SW480 (cell line): ENCODE measurements at regions not wholly inside any gene's neighbourhood (a gene's known extent, or its start where the extent isn't known, plus 50 kb on each side); places are given as distances from the start of the nearest gene placed in this dataset.
"Not testable (repeated sequence)": the region's sequence is repeated elsewhere in the genome, so short reads cannot be mapped to it uniquely, and the experiment has no call there.

ENCODE experiments used
- DNase-seq: peaks from one replicate; pipeline ENCODE4 v3.0.0-alpha.2; 2016; ENCODE audit warnings: low spot score

DNA sequence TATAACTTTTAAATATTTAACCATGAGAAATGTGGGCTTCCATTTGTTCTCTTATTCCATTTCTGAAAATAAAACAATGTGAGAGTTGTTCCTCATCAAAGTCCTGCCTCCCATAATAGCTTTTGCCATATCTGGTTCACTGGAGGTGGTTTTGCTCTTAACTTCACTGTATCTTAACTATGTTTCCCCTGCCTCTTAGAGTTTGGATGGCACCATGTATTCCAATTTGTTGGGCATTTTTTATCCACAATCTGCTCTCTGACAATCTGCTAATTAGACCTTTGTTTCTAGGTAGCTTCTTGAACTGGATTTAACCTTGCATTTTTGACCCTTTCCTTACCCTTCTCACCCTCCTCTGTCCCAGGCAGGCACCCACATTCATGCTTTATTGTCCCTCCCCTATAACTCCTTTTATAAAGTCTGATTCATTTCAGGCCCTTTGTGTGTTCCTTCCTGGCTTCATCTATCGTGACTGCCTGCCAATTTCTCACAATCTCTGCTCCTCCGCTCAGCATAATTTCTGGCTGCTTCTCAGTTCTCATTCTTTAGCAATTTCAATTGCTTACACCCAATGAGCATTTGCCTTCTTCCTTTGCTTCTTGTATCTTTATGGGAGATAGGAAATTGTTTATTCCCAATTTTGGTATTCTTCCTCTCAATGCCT lies 144.2 kb upstream of the ARHGEF26 start:
- DNase-seq = no peak

DNA sequence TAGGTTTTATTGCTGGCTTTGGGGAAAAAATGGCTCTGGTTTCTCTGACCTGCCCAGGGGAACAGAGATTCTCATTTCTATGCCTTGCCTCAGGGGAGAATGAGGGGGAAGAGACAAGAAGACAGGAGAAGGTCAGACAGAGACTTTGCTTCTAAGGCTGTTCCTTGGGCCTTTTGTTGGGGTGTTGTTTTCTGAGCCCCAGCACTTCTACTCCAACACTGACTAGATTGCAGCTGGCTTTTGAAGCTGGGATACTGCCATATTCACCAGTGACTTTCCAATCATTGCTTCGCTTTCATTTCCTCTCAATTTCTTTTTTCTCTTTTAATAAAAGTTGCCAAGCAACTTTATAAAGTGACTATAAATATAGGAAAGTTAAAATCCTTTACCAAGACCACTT lies 143.2 kb upstream of the ARHGEF26 start:
- DNase-seq = no peak

DNA sequence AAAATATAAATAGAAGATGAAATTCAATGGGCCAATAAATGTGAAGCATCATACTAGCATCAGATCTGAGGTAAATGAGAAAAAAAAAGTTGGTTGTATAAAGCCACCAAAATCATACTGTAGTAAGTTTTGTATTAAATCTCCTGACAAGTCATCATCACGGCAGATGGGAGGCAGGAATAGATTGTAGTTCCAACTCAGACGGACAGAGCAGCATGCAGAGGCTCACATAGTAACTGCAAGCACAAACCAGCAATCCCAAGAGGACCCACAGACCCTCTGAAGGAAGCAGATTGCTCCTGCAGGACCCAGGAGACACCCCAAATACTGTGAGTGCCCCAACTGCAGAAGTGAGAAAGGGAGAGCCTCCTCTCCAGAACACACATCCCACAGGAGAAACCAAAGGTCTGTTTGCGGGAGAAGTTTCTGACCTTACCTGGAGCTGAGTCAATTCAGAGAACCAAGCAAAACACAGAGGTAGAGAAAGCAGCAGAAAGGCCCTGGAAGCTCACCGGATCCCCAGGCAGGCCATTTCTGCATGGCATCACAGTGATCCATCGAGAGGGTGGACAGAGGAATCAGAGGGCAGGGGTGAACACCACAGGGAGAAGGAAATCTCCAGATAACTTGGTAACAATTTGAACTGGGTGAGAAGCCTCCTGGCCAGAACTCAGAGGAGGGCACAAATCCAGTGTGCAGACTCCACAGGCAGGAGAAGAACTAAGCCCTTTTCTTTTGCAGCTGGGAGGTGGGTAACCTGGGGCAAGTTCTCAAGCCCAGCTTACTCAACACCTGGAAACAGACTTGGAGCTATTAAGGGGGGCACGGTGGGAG lies 141.6 kb upstream of the ARHGEF26 start:
- DNase-seq = no peak

DNA sequence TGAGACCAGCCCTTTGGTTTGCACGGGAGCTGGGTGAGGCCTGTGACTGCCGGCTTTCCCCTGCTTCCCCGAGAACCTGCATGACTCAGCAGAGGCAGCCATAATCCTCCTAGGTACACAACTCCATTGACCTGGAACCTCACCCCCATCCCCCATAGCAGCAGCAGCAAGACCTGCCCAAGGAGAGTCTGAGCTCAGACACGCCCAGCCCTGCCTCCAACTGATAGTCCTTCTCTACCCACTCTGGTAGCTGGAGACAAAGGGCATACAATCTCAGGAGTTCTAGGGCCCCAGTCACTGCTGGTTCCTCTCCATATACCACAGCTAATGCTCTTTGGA lies 141.0 kb upstream of the ARHGEF26 start:
- DNase-seq = peak; percentile 21

DNA sequence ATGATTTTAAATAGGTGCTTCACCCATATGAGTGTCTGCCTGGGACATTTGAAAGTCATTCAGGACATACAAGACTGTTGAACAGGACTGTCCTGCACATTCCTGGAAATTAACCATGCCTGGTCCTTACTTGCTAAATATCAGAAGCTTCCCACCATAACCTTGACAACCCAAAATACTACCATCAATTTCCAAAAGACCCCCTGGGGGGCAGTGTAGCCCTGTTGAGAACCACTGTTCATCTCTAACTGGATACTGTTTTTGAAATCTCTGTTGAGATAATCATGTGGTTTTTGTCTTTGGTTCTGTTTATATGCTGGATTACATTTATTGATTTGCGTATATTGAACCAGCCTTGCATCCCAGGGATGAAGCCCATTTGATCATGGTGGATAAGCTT lies 123.8 kb upstream of the ARHGEF26 start:
- not testable (repeated sequence) for DNase-seq

DNA sequence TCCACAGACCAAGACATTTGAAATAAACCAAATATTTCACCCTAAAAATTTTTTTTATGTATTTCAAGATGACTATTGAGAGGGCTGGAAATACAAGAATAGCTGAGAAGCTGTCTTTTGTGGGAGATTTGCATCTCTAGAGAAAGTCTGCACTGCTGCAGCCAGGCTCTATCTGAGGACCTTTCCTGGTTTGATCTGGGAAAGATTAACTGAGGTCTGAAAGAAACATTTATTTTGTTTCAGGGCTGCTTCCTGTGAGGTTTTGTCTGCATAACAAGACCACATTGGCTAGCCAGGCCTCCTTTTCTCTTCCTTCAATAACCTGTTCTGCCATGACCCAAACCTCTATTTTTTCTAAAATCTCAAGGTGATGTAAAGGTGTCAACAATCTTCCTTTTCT lies 117.5 kb upstream of the ARHGEF26 start:
- DNase-seq = no peak

DNA sequence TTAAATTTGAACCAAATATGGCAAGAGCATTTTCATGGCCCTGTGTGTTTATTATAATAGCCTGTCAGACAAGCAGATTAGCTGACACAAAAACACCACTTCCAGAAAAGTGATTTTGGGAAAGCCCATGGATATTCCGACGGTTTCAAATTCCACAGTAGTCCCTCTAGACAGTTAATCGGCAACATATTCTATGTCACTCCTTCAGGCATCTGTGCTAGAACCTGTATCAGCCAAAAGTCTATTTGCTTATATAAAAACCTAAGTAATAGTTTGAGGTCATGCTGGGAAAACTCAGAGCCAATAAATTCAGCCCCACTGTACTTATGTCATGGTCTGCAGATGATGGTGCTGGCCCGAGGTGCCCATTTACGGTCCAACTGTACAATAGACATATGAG lies 110.2 kb upstream of the ARHGEF26 start:
- DNase-seq = no peak

DNA sequence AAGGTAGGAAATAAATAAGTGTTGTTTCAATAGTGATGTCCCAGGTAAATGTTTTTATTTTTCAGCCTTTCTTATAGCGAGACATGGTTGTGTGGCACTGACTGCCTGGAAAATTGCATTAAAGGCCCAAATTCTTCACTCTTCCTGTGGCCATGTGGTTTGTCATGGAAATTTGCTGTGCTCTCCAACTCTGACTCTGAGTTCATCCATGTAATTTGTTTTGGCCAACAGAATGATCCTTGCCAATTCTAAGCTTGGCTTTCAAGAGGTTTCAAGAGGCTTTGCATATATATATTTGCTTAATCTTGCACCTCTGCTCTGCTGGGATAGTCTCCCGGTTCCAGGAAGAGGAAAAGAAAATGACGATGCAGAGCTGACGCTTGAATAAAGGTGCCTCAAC lies 107.5 kb upstream of the ARHGEF26 start:
- DNase-seq = no peak

DNA sequence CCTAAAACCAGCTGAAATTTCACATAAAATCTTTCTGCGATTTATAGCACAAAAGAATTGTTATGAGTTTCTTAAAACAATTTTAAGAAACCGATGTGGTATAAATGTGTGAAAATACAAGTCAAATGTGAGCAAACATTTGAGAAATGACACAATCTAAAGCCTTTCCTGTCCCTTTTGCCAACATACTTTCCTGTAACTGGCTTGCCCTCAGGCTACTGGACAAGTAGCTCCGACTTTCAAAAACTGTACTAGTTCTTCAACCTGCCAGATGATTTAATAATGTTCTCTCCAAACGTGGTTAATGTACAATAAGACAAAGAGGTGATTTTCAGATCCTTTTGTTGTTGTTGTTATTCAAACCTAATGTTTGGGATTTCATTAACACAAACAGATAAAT lies 105.9 kb upstream of the ARHGEF26 start:
- DNase-seq = no peak

DNA sequence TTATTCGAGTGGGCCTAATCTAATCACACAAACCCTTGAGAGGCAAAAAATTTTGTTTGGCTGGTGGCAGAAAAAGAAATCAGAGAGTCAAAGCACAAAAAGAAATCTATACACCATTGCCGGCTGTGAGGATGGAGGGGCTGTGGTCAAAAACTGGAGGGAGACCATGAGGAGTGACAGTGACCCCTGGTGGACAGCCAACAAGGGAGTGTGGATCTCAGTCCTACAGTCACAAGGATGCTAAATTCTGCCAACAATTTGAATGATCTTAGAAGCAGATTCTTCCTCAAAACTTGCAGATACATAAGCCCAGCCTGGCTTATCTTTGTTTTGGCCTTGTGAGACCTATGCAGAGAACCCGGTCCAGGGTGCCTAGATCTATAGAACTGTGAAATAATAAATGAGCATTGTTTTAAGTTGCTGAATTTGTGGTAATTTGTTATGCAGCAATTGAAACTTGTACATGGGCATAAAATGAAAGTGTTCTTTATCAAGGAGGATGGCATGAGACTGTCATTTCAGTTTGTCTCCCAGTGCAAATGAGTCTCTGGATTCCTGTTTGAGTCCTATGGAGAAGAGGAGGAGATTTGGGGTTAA lies 103.0 kb upstream of the ARHGEF26 start:
- peak; percentile 4 for DNase-seq

DNA sequence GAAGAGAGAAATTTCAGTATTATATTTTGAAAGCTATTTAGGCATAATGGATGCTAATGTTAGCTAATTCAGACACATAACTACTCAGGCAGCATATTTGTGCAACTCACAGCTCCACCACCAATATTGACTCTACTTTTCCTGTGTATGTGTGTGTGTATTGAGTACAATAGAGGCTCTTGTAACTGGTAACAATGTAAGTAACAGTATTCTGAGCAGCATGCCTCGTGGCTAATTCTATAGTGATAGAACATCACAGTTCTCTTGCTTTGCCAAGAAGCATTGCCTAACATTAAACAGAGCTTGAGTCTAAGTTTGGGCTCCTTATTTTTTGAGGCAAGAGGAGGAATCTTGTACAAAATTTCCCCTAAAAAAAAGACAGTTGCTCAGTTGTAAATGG lies 98.6 kb upstream of the ARHGEF26 start:
- DNase-seq = peak; percentile 15

DNA sequence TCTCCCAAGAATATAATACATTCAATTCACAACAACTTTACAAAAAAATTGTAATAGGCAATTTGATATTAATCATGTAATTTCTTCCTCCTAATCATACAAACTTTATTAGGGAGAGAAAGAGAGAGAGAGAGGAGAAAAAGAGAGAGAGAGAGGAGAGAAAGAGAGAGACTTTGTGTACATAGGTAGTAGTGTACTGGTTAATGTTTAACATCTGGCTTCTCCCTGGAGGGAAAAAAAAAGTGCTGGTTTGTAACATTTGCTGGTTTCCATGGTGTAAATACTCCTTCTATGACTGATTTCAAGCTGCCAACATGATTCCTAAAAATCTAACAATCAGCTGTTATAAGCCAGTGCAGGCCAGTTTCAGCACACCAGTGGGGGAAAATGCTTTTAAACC lies 98.0 kb upstream of the ARHGEF26 start:
- DNase-seq = peak; percentile 73

DNA sequence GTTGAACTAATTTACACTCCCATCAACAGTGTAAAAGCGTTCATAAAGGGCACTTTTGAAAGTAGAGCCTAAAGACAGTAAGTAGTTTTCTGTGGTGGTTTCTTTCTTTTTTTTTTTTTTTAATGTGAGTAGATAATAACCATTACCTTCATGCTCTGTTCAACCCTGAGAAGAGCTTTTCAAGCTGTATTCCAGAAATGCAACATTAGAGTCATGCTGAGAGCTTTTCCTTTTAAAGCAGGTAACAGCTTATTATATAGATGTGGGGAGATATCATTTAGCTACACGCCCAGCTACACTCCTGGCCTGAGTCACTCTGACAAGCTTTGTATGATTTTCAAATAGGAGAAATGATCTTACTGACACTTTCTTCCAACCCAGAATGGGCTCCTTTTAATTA lies 96.2 kb upstream of the ARHGEF26 start:
- no peak for DNase-seq

DNA sequence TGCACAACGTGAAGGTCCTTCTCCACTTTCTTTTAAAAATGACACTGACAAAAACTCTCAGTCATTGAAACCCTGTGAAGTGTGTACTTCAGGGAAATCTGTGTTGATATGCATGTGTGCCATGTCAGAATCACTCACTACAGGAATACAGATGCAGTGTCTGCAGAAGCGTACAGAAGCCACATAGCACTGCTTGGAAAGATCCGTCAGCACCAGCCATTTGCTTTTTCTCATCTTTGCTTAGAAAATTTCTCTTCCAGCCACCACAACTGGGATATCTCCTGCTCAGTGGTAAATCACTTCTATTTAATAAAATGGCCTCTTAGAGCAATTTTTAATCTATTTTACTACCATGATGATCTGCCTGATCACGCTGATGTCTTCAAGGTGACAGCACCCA lies 91.3 kb upstream of the ARHGEF26 start:
- DNase-seq = no peak

DNA sequence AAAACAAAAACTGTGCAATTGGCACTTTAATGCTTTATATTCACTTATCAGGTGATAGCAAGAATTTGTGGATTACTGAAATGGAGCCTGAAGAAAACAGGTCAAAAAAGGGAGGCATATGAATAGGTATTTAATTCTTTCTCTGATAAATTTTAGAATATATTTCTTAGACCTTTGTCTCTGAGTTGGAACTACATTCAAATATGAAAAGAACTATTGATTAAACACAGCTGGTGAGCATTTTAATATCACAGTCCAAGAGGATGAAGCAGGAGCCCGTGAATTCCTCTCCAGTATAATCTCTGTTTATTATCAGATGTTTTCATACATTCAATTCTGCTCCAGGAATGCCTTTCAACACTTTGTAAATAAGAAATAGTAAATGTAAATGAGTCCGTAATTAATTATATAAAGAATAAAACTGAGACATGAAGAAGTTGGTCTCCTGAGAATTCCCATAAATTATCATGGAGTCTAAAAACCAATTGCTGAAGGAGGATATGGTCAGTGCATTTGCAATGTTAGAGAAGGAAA lies 86.3 kb upstream of the ARHGEF26 start:
- no peak for DNase-seq

DNA sequence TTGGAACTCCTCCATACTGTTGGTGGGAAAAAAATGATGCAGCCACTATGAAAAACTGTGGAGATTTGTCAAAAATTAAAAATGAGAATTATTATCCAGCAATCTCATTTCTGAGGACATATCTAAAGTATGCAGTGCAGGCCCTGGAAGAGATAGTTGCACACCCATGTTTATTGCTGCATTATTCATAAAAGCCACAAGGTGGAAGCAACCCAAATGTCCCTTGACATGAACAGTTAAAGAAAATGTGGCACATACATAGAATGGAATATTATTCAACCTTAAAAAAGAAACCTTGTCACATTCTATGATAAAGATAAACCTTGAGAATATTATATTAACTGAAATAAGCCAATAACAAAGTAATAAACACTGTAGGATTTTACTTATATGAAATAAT lies 80.9 kb upstream of the ARHGEF26 start:
- DNase-seq = peak; percentile 29

DNA sequence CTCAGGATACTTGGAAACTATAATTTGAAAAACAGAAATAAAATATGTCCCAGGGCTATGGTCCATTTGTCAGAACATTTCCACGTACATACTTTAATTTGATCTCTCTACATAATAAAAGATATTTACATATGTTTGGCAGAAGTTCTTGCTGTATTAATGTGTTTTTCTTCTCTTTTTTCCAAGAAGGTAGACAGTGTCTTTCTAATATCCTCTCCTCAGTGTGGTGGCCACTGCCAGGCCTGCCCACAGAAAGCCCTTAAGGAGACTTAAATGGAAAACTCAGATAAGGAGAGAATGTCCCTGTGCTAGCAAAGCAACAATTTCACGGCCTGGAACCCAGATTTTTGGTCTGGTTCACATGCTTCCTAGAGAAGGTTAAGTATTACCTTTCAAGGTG lies 76.5 kb upstream of the ARHGEF26 start:
- DNase-seq = no peak

DNA sequence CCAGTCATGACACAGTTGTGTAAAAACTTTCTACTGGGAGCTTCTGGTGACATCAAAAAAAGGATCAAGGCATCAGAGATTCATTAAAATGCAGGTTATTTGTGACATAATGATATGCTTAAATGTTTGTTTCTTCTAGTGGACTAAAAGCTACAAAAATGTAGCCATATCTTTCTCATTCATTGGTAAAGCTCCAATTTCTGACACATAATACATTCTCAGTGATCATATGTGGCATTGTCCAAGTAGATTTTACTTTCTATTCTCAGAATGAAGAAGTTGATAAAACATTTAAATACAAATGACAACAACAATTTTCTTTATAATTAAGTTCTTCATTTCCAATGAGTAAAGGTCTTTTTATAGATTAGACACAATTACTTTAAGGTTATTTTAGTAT lies 71.0 kb upstream of the ARHGEF26 start:
- no peak for DNase-seq

DNA sequence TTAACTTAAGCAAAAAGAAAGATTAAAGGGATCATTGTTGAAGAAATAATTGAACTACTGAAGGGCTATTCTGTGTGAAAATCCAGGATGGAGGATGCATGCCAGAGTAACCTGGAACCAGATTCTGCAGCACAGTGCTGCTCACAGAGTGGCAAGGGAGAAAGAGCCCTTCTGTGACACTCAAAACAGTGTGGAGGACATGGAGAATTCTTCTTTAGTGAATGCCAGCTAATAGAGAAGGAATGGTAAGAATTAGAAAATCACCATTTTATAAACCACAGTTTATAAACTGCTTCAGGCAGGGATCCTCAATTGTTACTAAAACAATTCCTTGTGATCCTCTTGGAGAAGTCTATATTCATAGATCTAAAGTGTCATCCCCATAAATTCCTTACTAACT lies 70.4 kb upstream of the ARHGEF26 start:
- no peak for DNase-seq

DNA sequence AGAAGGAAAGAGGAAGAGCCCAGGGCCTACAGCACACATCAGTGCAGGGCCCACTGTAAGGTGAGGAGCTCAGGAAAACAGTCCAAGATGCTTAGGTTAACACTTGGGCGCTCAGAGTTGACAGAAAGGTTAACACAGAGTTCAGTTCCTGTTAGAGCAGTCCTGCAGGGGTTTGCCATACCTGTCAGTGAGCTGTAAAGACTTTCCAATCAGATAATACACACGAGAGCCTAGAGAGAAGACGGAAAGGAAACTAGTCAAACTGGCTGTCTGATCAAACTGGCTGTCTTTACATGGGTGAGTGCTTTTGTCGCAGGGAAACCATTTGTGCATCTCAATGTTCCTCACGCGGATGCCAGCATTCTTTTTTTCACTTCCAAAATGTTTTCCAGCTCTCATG lies 61.4 kb upstream of the ARHGEF26 start:
- DNase-seq = no peak

DNA sequence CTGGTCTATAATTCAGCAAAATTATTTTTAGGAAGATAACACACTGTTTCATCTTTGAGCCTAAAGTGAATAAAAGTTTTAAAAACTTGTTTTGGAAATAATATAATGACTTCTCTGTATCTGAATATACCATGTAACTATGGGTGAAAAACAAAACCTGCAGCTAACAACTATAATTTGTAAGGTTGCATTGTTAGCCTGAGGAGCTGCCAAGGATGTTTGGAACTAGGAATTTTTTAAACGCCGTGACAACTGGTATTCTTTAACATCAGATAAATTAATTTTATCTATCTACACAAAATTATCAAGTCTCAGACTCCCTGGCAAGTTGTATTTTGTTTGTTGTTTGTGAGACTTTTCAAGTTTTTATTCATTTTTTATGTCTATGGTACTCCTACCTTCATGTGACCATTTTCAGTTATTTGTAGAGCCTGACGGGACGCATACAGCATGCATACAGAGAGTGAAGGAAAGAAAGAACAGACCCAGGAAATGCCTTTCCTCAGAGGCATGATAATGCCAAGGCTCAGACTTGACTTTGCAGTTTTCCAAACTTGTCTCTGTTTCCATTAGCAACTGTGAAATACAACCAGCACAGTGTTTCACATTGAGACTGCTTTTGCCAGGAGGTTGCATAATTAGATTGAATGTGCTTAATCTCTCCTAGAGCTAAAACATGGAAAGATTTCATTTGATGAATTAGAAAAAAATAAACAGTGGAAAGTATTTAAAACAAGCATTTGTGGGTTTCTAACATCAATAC lies 60.8 kb upstream of the ARHGEF26 start:
- no peak for DNase-seq

DNA sequence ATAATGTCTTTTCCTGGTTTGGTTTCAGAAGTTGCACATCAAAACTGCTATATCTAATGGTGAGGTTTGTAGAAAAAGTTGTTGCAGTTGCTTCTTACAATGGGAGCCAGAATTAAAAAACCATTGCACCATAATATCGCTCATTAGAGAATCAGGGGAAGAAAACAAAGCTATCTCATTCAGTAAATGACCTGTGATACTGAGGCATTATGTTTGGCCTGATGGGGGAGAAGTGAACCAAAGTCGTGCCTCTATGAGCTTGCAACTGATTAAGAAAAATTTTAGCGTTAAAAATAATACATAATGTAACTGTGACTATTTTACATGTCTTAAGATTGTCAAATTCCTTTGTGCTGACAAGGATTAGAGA lies 60.2 kb upstream of the ARHGEF26 start:
- no peak for DNase-seq

DNA sequence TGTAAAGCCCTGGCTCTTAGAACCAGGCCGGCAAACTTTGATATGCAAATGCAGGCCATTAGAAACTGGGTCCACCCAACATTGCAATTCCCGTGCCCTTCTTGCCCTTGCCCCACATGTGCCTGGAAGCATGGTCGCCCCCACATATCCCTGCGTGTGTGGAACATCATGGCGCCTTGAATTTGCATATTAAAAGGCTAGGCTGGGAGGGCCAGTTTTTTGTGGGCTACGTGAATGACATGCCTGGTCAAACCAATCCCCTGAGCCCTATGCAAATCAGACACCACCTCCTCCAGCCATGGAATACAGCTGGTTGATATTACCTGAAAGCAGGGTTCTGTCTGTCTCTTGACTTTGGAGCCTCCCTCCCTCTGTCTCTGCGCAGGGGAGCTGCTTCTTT lies 58.7 kb upstream of the ARHGEF26 start:
- no peak for DNase-seq
